GM12865 (cell line): ENCODE measurements at regions not wholly inside any gene's neighbourhood (a gene's known extent, or its start where the extent isn't known, plus 50 kb on each side); places are given as distances from the start of the nearest gene placed in this dataset.

Experiments
- DNase-seq: peaks from one replicate; pipeline ENCODE4 v3.0.0; 2010; ENCODE audit warnings: low read depth
- H3K4me3 ChIP-seq: 2 replicates; pipeline ENCODE4 v1.5.1; 2011; ENCODE audit warnings: mild to moderate bottlenecking, low read depth, low read length, control low read depth
- CTCF ChIP-seq: IDR thresholded peaks from 2 replicates; pipeline ENCODE4 v1.5.1; 2011; ENCODE audit warnings: low read length, control low read depth, low read depth, inconsistent platforms; ENCODE audit not compliant: insufficient read depth; ENCODE audit errors: missing control alignments

- H3K4me3 ChIP-seq, result no peak overlapping the region
- DNase-seq, result no peak
- no peak for TF ChIP-seq CTCF
Measured at GRCh38 chr11:42595876-42596275, 715.9 kb upstream of the API5 start.

- TF ChIP-seq CTCF, result no peak
- DNase-seq, result no peak
- no peak overlapping the region for H3K4me3 ChIP-seq
Measured at GRCh38 chr11:42596576-42597145, 715.1 kb upstream of the API5 start.

GRCh38 chr11:42598341-42598740, 713.5 kb upstream of the API5 start:
- DNase-seq, result no peak
- TF ChIP-seq CTCF, result no peak
- no peak overlapping the region for H3K4me3 ChIP-seq

- no peak overlapping the region for H3K4me3 ChIP-seq
- no peak for TF ChIP-seq CTCF
- no peak for DNase-seq
Measured at GRCh38 chr11:42620796-42621195, 691.0 kb upstream of the API5 start.

GRCh38 chr11:42625757-42626665, 685.8 kb upstream of the API5 start:
- TF ChIP-seq CTCF, result no peak
- H3K4me3 ChIP-seq, result no peak overlapping the region
- no peak for DNase-seq

GRCh38 chr11:42631220-42631843, 680.5 kb upstream of the API5 start:
- H3K4me3 ChIP-seq, result no peak overlapping the region
- TF ChIP-seq CTCF, result no peak
- no peak for DNase-seq
